AG09319 (cell line): ENCODE measurements at regions not wholly inside any gene's neighbourhood (a gene's known extent, or its start where the extent isn't known, plus 50 kb on each side); places are given as distances from the start of the nearest gene placed in this dataset.
"Not testable (repeated sequence)": the region's sequence is repeated elsewhere in the genome, so short reads cannot be mapped to it uniquely, and the experiment has no call there.

Source experiments
- DNase-seq: peaks from one replicate; pipeline ENCODE4 v3.0.0-alpha.2; 2010; ENCODE audit warnings: low read depth; ENCODE audit errors: extremely low read depth
- CTCF ChIP-seq: IDR thresholded peaks from 2 replicates; pipeline ENCODE4 v1.5.1; 2011; ENCODE audit warnings: low read depth, mild to moderate bottlenecking, inconsistent platforms, low read length, moderate library complexity

- no peak for TF ChIP-seq CTCF
- no peak for DNase-seq
These were observed 57.6 kb upstream of the CROT start for GRCh38 chr7:87287738-87288341.

- DNase-seq = not testable (repeated sequence)
These were observed 56.7 kb upstream of the CROT start for GRCh38 chr7:87288742-87289141.

- DNase-seq = peak; percentile 23
These were observed 49.9 kb upstream of the CROT start for GRCh38 chr7:87295565-87295964.
